Esophagus muscularis mucosa (tissue), 3 donors: ENCODE measurements at regions not wholly inside any gene's neighbourhood (a gene's known extent, or its start where the extent isn't known, plus 50 kb on each side); places are given as distances from the start of the nearest gene placed in this dataset.

Experiments used
- CTCF ChIP-seq, 3 experiments: fragments of 200-600 bp in 2 of 3; fragments of 450-650 bp in 1 of 3; sonication (generic) in 2 of 3; IDR thresholded peaks; one replicate each; pipeline ENCODE4 v1.5.1; 2017 to 2019; ENCODE audit warnings: antibody characterized with exemption in 3 of 3, mild to moderate bottlenecking in 2 of 3, moderate library complexity in 1 of 3
- POLR2A ChIP-seq: fragments of 450-650 bp; IDR thresholded peaks from one replicate; pipeline ENCODE4 v1.6.1; 2017; ENCODE audit warnings: antibody characterized with exemption, moderate library complexity, mild to moderate bottlenecking, low read depth

- no peak for TF ChIP-seq CTCF (IDR thresholded peaks at IDR 0.05)
- no peak for TF ChIP-seq POLR2A
These were observed 391.1 kb upstream of the MDFIC2 start for GRCh38 chr3:70703305-70704102.
